ENCODE measurements at regions not wholly inside any gene's neighbourhood (a gene's known extent, or its start where the extent isn't known, plus 50 kb on each side); places are given as distances from the start of the nearest gene placed in this dataset.
"Not testable (repeated sequence)": the region's sequence is repeated elsewhere in the genome, so short reads cannot be mapped to it uniquely, and the experiment has no call there.

DNA sequence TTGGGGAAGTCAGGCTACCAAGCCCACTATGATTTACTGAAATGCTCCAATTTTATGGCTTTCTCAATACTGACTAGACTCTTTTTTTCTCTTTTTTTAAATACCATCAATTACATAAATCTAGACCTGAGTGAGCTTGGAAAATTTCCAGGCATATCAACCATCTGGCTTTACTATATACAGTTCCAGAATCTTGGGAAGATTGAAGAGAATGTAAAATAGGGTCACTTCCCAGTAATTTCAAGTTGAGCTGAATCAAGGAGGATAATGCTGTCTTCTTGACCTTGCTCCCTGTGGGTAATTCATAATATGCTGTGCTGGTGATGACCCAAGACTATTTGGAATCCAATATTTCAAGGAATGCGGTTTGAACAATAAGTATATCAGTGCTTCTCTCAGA is 108.1 kb downstream of the MAP3K21 start:
- no peak for DNase-seq (ENCODE audit: low read depth, low spot score)

DNA sequence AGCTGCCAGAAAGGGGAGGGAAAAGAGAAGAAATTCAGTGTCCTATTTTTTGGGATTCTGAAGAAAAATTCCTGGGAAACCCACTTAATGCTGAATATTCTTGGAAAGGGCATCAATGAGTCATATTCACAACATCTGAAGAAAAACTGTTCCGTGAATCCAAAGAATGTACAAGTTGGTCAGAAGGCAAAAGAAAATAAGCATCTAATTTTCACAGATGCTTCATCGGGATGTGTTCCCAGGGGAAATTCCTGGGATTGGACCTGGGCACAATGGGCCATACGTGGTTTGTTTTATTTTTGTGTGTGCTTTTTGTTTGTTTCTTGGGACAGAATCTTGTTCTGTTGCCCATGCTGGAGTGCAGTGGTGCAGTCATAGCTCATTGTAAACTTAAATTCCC is 112.2 kb downstream of the MAP3K21 start:
- DNase-seq (ENCODE audit: low read depth, low spot score), result peak; percentile 87

DNA sequence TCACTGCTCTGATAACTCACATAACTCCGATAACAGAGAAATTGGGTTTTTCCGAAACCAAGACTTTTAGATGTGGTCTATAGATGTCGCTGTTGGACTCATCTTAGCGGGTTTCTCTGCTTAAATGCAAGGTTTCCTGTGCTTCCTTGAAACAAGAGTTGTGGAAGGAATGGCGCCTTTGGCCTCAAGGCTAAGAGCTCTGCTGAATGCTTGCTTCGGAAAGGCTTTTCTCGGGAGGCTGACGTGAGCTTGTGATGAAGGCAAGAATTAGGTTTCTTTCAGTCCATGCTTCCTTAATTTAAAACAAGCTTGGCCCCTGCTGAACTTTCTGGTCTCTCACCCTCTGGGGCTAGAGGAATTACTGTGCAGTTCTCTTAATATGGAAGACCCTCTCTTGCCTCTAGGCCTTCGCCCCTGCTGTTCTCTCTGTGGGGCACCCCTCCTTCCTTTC is 113.5 kb downstream of the MAP3K21 start:
- DNase-seq (ENCODE audit: low read depth, low spot score), result peak; percentile 87

DNA sequence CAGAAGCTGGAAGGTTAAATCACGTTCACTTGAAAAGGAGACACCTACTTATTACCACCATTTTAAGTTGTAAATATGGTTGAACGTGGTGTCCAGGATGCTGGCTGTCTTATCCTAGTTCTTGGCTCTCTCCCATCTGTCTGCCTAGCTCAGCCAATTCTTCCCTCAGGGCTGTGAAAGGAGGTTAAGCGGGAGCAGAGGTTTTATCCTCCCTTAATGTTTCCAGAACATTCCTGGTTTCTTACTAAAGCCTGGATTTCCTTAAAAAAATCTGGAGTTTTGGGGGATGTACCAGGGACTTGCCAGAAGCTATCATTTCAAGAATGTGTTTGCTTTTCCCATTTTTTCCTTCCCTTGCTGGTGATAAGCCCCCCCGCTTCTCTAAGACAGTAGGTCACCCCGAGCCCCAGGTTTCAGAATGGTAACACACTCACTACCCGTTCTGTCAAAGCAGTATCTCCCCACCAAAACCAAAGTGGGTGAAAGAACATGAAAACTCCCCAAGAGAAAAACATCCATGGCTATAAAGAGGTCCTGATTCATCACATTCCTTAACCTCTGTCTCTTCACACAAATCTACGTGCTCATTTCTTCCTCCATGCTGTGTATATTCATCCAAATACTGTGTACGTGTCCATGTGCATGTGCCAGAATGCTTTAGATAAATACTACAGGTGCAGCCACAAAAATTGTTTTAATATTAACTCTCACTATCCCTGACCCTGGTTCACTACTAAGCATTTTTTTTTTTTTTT is 114.7 kb downstream of the MAP3K21 start:
- DNase-seq (ENCODE audit: low read depth, low spot score), result peak; percentile 19

DNA sequence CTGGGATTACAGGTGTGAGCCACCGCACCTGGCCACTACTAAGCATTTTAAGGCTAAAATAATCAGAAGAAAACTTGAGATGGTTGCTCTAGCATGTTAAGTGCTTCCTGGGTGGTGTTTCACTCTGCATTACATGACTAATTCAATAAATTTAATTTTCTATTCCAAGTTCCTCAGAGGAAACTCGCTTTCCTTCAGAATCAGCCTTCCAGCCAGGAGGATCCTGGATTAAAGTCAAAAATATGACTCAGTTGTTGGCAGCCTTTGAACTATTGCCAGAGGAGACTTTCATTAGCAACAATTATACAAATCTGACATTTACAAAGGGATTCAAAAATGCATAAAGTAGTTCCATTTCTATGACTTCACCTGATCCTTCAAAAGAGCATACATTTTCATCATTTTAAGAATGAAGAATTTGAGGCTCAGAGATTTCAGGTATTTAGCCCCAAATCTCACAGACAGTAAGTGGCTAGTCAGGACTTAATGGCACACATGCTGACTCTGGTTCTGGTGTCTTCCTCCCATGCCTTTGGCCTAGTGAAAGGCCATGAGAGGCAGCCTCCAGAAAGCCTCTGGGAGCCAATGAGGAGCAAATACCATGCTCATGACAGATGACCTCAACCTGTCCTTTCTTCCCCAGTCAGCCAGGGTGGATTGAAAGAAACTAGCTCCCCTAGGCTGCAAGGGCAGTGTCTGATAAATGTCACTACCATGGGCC is 115.7 kb downstream of the MAP3K21 start:
- peak; percentile 80 for DNase-seq (ENCODE audit: low read depth, low spot score)

DNA sequence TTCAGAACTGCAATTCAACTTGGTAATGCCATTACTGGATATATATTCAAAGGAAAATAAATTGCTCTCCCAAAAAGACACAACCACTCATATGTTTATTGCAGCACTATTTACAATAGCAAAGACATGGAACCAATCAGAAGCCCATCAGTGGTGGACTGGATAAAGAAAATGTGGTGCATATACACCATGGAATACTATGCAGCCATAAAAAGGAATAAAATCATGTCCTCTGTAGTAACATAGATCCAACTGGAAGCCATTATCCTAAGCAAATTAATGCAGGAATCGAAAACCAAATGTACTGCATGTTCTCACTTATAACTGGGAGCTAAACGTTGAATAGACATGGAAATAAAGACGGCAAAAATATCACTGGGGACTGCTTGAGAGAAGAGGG is 117.0 kb downstream of the MAP3K21 start:
- no peak for DNase-seq (ENCODE audit: low read depth, low spot score)

DNA sequence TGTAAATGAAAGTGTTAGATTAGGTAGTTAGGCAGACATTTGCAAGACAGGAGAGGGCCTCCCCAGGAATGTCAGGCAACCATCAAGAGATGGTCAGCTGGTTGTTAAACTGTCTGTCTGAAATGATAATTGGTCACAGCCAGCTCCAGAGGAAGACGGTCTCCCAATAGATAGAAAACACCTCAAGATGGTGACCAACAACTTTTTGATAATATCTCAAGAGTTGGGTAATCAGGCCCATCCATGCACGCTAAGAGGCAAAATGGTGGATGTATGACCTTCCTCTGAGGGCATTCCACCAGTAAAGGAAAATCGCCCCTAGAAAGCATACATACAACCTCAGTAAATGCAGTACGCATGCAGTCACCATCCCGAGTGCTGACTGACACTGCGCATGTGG is 118.2 kb downstream of the MAP3K21 start:
- DNase-seq (ENCODE audit: low read depth, low spot score), result no peak

DNA sequence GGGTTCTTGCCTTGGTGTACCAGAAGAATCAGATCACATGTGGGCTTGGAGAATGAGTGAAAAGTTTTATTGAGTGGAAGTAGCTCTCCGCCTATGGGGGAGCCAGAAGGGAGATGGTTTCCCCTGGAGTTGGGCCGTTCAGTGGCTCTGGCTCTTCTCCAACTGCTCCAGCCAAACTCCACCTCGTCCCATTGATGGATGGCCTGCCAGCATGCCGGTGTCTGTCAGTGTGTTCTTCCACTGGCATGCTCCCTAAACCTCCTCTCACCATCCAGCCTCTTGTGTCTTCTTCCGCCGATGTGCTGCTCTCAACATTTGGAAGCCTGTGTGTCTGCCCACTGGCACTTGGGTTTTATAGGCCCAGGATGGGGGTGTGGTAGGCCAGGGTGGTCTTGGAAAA is 119.4 kb downstream of the MAP3K21 start:
- DNase-seq (ENCODE audit: low read depth, low spot score), result no peak

DNA sequence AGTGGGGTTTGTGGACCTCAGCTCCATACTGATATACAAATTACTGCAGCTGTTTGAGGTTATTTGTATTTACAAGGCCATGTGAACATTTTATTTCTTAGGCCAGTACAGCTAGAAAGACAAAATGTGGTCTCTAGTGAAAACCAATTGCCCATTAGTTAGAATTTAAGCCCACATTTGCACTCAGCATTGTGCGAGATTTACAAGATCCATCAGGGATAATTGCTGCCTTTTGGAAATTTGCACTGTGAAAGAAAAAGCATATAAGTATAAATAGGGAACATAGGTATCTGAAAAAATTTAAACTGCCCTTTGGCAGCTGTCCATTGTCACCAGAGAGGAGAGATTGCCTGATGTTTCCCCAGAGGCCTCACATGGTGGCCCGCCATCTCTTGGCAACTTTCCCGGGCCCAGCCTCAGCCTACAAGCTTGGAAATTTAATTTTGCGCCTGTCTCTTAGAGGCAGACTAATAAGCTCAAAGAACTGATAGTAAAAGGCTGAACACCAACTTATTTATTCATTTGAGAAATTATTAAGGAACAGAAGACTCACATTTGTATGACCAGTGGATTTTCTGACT is 120.7 kb downstream of the MAP3K21 start:
- peak; percentile 3 for DNase-seq (ENCODE audit: low read depth, low spot score)

DNA sequence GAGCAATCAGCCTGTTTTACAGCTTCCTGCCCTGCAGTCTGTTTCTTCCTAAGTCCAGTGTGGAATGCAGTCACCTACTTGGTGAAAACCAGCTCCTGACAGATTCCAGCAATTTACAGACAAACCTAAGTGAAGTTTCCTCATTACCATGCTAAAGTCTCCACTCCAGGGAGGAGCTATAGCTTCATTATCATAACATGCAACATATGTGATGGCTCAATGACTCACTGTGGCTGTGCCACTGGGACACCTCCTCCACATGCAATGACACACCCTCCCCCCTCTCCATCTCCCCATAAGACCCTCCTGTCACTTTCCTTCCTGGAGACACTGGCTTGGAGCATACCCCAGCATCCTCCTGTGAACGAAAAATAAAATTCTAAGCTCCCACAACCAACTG is 125.2 kb downstream of the MAP3K21 start:
- no peak for DNase-seq (ENCODE audit: low read depth, low spot score)

DNA sequence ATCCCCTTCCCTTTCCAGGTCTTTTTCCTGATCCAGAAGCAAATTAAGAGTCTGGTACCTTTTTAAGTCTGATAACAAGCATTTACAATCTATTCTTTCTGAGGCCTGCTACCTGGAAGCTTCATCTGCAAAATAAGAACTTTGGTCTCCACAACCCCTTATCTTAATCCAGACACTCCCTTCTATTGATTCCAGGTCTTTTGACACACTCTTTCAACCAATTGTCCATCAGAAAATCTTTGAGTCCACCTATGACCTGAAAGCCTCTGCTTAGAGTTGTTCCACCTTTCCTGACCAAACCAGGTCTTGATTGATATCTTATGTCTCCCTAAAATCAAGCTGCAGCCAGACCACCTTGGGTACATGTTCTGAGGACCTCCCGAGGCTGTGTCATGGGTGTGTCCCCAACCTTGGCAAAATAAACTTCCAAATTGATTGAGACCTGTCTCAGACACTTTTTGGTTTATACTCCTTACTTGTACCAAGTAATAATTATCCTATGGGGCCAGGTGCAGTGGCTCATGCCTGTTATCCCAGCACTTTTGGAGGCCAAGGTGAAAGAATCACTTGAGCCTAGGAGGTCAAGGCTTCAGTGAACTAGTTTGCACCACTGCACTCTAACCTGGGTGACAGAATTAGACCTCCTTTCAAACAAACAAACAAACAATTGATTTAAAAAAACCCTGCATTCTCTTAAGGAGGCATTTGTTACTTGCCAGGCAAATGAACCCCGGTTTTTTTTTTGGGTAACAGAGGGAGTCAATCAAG is 126.1 kb downstream of the MAP3K21 start:
- no peak for DNase-seq (ENCODE audit: low read depth, low spot score)

DNA sequence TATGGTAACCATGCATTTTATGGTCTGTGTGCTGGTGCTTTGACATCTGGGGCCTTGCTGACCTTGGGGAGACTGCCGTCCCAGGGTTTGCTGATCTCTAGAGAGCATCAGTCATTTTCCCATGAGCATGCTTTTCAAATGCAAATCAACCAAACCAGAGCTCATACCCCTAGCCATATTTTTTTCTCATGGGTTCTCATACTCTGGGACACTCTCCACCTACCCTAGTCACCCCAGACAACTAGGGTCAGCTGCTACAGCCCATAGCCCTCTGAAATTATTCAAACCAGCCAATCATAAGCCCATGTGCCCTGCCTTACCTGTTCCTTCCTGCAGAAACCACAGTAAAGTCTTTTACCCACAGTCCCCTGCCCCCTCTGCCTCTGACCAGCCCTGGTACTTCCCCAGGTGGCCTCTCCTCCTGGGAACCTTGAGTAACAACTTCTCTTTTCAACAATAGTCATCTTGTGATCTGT is 132.0 kb downstream of the MAP3K21 start:
- no peak for DNase-seq (ENCODE audit: low read depth, low spot score)

DNA sequence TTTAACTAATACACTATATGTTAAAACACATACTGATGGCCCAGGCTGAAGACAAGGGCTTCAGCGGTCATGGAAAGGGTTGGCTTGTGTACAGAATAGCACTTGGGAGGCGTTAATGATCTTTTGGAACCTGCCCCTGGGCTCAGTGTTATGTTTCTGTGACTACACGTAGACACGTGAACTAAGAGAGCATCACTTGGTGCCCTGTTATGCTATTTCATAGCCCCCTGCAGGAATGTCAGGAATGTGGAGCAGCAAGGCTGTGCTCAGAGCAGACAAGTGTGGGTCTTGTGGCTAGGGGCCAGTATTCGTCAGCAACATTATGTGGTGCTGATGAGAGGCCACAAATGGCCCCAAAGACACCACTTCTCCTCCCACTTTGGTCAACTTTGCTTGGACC is 132.4 kb downstream of the MAP3K21 start:
- peak; percentile 81 for DNase-seq (ENCODE audit: low read depth, low spot score)

DNA sequence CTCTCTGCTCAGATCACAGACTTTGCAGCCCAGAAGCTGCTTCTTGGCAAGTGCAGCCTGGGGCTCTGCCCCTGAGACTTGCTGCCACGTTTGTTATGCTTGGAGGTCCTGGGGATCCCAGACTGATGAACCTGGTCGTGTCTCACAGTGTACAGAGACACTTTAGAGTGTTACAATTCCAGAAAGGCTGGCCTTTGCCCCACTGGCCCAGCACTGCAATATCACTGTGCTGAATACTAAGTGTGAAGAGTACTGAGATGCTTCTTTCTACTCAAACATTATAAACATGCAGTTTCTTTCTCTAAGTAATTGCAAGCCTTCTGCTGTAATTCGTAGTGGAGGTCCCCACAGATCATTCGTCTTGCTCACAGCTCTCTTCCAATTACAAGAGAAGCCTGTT is 133.2 kb downstream of the MAP3K21 start:
- DNase-seq (ENCODE audit: low read depth, low spot score), result no peak

DNA sequence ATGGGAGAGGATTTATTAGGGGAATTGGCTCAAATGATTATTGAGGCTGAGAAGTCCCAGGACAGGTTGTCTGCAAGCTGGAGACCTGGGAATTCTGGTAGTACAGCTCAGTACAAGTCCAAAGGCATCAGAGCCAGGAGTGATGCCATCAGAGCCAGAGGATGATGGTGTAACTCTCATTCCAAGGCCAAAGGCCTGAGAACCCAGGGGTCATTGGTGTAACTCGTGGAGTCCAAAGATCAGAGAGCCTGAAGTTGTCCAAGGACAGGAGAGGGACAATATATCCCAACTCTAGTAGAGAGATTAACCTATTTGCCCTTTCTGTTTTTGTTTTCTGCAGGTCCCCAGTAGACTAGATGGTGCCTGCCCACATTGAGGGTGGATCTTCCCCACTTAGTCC is 134.3 kb downstream of the MAP3K21 start:
- DNase-seq (ENCODE audit: low read depth, low spot score), result no peak

DNA sequence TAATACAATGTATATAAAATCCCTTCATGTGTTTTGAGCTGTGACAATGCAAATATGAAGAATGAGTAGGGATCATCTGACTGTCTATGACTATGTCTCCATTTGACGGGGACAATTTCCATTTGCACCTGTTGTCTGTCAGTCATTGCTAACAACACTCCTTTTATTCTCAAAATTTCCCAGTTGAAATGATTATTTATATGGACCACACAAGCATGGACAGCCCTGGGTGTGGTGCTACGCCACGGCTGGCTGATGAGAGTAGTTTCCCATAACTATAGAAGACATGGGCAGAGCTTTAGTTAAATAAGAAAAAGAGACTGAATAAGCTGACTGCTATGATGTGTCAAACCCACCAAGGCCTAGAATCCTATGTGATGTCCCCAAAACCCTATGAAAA is 135.8 kb downstream of the MAP3K21 start:
- DNase-seq (ENCODE audit: low read depth, low spot score), result no peak

DNA sequence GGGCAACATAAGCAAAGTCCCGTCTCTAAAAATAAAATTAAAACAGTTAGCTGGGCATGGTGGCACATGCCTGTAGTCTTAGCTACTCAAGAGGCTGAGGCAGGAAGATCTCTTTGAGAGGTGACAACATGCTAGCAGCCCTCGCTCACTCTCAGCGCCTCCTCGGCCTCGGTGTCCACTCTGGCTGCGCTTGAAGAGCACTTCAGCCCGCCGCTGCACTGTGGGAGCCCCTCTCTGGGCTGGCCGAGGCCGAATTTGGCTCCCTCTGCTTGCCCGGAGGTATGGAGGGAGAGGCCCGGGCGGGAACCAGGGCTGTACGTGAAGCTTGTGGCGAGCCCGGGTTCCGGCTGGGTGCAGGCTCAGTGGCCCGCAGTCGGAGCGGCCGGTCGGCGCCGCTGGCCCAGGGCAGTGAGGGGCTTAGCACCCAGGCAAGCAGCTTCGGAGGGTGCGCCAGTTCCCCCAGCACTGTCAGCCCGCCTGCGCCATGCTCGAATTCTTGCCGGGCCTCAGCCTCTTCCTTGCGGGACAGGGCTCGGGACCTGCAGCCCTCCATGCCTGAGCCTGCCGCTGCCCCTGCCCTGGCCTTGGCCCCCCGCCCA is 138.3 kb downstream of the MAP3K21 start:
- DNase-seq (ENCODE audit: low read depth, low spot score), result no peak

DNA sequence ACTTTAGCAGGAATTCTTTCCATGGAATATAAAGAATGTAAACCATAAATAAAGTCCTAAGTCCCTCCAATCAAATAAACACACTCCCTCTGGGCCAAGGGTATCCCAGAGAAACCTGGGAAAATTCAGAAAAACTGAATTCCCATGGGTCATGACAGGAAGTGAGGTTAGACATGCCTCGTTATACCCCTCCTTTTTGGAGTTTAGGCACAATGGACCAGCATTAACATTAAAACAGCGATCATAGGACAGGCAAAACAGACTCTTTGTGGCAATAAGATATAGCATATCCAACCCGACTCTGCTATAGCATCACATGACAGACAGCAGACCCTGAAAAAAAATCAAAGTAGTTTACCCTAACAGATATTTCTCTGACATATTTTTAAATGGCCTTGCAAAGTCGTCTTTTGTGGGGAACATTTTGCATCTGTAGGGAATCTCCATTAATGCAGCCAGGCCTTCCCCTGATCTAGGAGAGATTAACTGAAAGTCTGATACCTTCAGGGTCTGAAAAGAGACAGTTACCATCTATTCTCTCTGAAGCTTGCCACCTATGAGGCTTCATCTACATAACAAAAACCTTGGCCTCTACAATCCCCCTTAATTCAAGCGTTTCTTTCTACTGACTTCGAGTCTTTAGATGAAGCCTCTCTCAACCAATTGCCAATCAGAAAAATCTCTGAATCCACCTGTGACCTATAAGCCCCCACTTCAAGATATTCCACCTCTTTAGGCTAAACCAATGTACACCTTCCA is 143.0 kb upstream of the KCNK1 start:
- DNase-seq (ENCODE audit: low read depth, low spot score), result no peak

DNA sequence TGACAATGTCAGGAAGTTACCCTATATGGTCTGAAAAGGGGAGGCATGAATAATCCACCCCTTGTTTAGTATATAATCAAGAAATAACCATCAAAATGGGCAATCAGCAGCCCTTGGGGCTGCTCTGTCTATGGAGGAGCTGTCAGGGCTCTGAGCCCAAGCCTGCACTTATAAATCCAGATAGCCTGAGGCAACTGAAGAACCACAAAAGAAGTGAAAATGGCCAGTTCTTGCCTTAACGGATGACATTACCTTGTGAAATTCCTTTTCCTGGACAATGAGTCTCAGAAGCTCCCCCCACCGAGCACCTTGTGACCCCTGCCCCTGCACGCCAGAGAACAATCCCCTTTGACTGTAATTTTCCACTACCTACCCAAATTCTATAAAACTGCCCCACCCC is 142.1 kb upstream of the KCNK1 start:
- DNase-seq (ENCODE audit: low read depth, low spot score), result not testable (repeated sequence)

DNA sequence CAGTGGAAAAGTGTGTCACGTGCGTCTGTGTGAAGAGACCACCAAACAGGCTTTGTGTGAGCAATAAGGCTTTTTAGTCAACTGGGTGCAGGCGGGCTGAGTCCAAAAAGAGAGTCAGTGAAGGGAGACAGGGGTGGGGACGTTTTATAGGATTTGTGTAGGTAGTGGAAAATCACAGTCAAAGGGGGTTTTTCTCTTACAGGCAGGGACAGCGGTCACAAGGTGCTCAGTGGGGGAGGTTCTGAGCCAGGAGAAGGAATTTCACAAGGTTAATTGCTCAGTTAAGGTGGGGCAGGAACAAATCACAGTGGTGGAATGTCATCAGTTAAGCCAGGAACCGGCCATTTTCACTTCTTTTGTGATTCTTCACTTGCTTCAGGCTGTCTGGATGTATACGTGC is 141.1 kb upstream of the KCNK1 start:
- not testable (repeated sequence) for DNase-seq (ENCODE audit: low read depth, low spot score)
